HG03342 (cell line): ENCODE measurements at regions not wholly inside any gene's neighbourhood (a gene's known extent, or its start where the extent isn't known, plus 50 kb on each side); places are given as distances from the start of the nearest gene placed in this dataset.
"Not testable (repeated sequence)": the region's sequence is repeated elsewhere in the genome, so short reads cannot be mapped to it uniquely, and the experiment has no call there.

Source experiments
- ATAC-seq: cut with Tn5 transposase; IDR thresholded peaks from one replicate; pipeline ENCODE4 v1.9.1; 2021; ENCODE audit warnings: mild to moderate bottlenecking, moderate library complexity; ENCODE audit not compliant: unreplicated experiment

DNA sequence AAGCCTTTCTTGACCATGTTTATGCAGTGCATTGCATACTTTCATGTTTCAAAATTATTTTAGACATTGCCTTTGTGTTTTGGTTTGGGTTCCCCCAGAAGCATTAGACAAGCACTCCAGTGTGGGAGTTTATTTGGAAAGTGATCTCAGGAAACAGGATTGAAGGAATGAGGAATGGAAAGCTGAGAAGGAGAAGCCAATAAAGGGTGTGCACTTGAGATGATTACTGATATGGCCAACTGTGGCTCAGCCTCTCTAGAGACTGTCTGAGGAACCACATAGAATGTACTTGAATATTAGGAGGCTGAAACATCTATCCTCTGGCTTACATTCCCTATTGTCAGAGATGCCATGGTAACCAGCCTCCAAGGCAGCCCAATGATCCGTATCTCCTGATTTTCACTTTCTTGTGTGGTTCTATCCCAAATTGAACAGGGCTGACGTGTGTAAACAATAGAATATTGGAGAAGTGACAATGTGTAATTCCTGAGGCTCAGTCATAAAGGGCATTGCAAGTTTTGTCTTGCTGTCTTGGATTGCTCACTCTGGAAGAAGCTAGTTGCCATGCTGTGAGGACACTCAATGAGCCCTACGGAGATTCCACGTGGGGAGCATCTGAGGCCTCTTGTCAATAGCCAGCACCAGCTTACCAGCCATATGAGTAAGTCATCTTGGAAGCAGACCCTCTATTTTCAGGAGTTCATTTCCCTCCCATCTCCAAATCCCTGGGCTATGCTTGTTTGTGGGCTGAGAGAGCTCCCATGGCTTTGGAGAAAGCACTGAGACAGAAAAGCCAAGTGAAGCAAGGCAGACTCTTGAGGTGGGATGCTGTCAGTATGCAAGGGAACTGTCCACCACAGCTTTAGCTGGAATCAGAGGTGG is 84.7 kb downstream of the SCN11A start:
- ATAC-seq: no peak

- no peak for ATAC-seq
These were observed 87.1 kb downstream of the SCN11A start for GRCh38 chr3:38964646-38965045.

GRCh38 chr3:38964204-38964603 is 87.5 kb downstream of the SCN11A start:
- no peak for ATAC-seq

DNA sequence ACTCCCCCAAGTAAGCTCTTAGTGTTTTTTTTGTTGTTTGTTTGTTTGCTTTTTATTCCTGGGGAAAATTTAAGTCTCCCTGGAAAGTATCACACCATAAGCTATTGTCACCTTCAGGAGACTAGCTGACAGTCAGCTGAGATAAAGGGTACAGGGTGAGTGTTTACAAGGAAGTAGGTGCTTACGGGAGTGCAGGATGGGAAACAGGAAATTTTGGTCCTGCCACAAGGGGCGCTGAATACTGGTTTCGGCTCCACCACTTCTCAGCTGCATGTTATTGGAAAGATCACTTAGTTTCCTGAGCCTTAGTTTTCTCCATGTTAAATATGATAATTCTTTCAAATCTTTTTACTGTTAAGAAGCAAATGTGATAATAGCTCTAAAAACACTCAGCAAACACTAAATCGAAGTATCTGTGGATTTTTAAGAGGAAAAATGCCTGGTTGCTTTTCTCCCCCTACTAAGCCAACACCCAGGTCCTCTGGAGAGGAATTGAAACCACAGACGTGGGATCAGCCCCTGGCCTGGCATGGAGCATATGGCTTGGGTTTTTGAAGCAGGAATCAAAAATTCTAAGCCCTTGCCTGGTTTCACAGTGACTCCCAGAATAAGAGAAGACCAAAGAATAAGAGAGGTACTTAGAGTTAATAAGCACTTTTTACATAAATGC is 90.7 kb downstream of the SCN11A start:
- no peak for ATAC-seq

DNA sequence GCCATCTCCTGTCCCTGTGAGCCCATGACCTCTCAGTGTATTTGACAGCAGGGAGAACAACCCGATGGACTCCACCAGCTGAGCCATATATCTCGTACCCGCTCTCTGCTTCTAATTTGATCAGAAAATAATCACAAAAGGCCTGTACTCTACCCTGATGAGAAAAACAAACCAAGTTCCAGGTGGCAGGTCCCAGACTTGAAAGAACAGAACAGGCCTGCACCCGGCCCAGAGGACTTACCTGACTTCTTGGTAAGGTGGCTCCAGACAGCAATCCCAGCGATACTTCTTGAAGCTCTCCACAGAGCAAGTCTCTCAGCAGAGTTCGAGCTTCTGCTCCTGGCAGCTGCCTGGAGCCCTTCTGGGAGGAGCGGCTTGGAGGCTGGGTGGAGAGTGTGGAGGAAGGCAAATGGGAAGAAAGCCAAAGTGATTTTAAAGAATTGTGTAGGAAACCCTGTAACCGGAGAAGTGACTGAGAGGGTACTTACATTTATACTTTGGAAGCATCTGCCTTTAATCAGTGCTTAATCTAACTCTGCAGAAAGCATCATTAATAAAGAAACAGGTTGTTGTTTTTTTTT is 91.6 kb downstream of the SCN11A start:
- no peak for ATAC-seq

DNA sequence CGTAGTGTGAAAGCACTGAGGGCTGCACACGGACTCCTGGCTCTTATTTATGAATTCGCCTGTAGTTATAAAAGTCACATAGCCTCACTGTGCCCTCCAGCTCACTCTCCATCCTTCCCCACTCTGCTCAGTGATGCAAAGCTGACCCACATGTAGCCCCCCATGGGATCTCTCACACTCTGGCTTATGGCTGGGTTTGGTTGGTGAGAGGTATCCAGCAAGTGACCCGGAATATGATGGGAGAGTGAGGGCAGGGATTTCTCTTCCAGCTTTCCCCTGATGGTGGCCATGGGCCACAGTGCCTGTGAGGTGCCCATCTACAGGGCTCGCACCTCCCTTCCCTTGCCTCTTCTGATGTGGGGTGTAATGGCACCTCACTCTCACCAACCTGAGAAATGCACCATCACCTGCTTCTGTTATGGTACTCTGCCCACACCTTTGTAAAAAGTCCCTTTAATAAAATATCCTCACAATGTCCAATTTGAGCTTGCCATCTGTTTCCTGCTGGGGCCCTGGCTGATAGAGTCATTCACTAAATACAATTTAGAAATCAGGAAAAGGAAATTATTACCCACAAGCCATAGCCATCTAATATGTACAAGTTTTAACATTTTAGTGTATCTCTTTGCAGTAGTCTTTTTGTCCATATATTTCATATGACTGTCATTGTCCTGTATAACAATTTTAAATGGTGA is 93.6 kb downstream of the SCN11A start:
- no peak for ATAC-seq

DNA sequence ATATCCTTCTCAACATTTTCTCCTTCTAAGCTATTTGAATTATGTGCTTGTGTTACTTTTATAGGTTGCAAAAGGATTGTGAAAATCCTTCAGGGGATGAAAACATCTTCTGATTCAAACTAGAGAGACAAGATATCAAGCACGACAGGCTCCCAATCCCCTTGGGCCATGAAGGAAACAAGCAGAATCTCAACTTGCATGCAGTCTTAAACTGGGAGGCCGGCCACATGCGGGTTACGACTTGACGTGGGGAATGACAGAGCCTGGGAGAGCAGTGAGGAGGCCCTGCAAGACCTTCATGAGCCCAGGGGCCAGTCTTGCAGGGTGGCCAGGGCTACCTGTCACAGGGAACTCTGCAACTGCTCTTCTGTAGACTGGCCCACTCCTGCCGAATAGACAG is 94.4 kb downstream of the SCN11A start:
- no peak for ATAC-seq

- no peak for ATAC-seq
These were observed 99.0 kb downstream of the SCN11A start for GRCh38 chr3:38952721-38953120.

DNA sequence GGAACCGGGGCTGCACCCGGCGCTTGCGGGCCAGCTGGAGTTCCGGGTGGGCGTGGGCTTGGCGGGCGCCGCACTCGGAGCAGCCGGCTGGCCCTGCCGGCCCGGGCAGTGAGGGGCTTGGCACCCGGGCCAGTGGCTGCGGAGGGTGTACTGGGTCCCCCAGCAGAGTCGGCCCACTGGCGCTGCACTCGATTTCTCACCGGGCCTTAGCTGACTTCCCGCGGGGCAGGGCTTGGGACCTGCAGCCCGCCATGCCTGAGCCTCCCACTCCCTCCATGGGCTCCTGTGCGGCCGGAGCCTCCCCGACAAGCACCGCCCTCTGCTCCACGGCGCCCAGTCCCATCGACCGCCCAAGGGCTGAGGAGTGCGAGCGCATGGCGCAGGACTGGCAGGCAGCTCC is 100.6 kb downstream of the SCN11A start:
- ATAC-seq: not testable (repeated sequence)

- no peak for ATAC-seq
These were observed 101.2 kb downstream of the SCN11A start for GRCh38 chr3:38950581-38950980.

DNA sequence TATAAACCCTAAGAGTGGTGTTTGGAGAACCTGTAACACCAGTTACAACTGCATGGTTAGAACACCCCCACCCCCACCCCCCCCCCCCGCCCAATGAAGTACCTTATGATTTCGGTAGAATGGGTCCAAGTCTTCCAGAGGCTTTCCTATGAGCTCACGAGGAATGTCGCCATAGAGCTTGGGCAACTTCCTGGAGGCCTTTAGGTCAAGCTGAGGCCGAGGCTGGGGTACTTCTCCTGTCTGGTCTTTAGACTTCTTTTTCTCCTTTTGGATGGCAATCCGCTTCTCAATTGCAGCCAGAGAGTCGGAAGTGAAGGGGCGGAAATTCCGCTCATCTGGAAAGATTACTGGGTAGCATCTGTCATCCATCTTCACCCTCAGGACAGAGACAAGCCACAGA is 101.8 kb downstream of the SCN11A start:
- no peak for ATAC-seq

- ATAC-seq: no peak
These were observed 111.3 kb downstream of the SCN11A start for GRCh38 chr3:38940394-38940793.

DNA sequence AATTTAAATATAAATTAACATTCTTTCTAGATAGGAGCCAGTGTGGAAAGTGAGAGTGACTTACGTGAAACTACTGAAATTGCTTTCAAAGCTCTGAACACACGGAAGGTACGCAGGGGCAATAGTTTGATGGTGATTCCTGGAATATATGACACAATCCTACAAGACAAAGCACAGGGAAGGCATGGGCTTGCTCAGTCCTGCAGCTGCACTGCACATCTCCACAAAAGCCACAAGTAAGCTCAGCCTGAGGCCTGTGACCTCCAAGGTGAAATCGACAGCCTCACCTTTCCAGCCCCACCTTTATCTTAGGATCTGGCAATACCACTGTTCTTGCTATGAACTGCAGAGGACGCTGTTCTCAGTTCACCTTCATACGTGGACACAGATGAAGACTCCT is 109.3 kb upstream of the SCN10A start:
- ATAC-seq: no peak

DNA sequence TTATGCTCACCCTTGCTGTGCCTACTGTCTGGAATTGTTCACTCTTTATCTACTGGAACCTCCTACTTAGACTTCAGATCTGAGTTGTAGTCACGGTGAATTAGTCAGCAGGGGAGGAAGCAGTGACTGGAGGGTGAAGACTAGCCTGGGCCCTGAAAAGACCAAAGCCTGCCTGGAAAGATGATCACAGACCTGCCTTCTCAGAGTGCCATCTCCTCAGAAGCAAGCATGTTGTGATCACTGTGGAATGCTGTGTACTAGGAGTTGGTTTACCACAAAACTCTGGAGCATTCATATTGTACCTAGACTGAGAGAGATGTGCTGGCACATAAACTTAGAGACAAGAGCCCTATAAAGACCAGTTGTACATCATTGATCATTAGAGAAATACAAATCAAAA is 100.7 kb upstream of the SCN10A start:
- ATAC-seq: no peak

DNA sequence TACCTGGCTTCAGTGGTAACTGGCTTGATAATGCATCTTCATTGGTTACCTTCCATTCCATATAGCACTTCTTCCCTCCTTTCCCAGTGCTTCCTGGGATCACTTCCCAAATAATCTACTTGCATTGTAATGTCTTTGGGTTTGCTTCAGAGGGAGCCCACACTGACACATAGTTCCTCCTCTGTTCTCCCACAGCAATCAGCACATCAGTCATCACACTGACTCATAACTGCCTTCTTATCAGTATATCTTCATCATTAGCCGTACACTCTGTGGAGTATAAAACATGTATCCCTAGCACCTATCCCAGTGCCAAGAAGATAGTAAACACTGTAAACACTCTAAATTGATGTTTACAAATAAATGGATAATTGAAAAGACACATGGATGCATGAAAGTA is 91.4 kb upstream of the SCN10A start:
- no peak for ATAC-seq

DNA sequence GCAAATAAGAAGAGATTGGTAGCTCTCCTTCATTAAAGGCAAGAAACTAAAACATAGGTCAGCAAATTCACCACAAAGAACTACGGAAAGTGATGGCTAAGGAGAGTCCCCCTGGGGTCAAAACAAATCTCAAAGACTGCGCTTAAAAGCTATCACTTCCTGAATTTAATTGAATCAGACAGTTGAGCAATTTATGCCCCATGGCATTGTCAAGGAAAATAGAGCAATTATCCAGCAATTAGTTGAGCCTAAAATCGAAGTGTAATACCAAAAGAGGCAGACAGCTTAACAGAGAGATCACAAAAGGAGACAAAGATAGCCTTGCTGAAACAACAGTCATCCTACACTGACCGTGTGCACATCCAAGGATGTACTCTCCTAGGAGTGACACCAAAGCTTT is 74.4 kb upstream of the SCN10A start:
- ATAC-seq: no peak

- ATAC-seq: no peak
These were observed 62.6 kb upstream of the SCN10A start for GRCh38 chr3:38878646-38879045.
